NCI-H1417 (cell line): ENCODE measurements at regions not wholly inside any gene's neighbourhood (a gene's known extent, or its start where the extent isn't known, plus 50 kb on each side); places are given as distances from the start of the nearest gene placed in this dataset.

Source experiments
- DNase-seq, 3 experiments: peaks; one replicate each; lab custom pipeline; 2025; lab: John Stamatoyannopoulos, UW

DNA sequence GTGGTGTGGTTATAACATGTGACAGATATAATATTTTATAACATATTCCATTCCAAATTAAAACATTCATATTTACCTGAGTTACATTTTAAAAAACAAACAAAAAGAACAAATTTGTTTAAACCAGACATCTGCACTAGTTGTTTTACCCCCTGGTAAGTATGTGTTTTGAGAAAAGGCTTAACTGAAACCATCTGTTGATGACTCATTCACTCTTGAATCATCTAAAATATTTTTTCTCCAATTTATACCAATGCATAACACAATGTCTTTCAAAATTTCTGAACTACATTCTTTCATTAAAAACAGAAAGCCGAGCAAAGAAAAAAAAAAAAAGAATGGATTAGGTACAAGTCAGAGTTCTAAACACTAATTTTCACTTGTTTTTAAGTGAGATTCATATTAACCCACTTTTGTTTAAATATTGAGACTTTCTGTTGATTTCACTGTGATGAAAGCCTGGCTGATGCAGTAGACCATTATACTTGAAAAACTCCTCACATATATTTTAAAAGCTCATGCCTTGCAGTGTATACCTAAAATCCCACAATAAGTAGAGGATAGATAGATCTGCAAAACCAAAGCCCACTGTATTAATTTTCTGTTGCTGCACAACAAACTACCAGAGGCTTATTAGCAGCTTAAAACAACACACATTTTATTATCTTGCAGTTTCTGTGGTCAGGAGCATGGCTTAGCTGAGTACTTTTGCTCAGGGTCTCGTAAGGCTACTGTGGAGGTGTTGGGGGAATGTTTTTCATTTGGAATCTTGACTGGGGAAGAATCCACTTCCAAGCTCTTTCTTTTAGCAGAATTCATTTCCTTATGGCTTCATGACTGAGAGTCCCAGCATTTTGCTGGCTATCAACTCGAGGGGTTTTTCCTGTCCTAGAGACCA, 221.5 kb downstream of the PCDH18 start:
- DNase-seq: no peak

GRCh38 chr4:137310166-137310565, 222.1 kb downstream of the PCDH18 start:
- no peak for DNase-seq

DNA sequence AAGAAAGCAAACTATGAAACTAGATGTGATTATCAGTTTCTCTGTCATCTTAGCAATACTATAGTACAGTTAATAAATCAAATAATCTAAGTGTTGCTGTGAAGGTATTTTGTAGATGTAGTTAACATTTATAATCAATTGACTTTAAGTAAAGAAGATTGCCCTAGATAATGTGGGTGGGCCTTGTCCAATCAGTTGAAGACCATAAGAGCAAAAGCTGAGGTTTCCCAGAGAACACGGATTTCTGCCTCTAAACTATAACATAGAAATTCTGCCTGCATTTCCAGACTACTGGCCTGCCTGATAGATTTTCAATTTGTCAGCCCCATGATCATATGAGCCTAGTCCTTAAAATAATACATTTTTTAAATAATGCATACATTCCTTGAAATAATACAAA, 222.9 kb downstream of the PCDH18 start:
- no peak for DNase-seq

- DNase-seq: no peak
These were observed 224.5 kb downstream of the PCDH18 start for GRCh38 chr4:137307806-137308205.

DNA sequence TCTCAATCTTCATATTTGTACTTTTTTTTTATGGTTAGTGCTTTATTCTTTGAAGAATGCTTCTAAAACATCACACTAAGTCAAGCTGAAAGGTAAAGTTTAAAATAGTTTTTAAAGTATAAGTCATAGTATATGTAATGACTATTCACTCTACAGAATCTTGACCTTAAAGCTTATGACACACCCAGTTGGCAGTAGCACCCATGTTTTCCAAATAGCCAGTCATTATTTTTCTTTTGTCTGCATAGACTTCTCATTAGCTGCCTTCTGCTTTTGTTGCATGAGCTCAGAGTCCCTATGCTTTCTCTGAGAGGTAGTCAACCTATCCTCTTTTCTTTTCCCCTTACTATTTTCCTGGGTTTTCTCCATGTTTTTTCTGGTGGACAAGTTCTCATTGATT, 231.5 kb downstream of the PCDH18 start:
- no peak for DNase-seq

DNA sequence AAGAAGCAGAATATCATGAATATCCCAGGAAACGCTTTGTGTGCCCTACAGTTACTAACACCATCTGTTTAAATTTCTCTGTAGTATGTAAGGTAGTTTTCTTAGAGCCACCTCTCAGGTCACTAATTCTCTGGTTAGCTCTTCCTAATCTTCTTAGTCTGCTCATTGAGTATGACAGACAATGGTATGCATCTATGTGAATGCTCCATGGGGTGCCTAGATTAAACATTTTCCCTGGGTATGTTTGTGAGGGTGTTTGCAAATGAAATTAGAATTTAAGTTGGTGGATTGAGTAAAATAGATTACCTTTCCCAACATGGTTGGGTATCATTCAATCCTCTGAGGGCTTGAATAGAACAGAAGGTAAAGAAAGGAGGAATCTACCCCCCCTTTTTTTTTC, 233.0 kb downstream of the PCDH18 start:
- DNase-seq: no peak

GRCh38 chr4:137293281-137293680, 239.0 kb downstream of the PCDH18 start:
- no peak for DNase-seq

- DNase-seq: peak in 1 of 3 experiments; percentile 24
These were observed 248.6 kb downstream of the PCDH18 start for GRCh38 chr4:137283737-137284136.

DNA sequence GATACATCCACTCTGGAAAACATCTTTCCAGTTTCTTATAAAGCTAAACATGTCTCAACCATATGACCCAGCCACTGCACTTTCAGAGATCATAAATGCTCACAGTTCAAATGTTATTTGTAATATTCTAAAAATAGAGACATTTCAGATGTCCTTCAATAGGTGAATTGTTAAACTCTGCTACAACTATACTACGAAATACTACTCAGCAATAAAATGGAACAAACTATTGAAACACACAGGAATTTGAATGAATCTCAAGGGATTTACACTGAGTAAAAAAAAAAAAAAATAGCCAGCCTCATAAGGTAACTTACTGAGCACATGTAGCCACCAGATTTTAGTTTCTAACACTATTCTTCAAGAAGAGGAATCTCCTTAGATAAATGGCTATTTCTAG, 253.9 kb downstream of the PCDH18 start:
- DNase-seq: no peak

DNA sequence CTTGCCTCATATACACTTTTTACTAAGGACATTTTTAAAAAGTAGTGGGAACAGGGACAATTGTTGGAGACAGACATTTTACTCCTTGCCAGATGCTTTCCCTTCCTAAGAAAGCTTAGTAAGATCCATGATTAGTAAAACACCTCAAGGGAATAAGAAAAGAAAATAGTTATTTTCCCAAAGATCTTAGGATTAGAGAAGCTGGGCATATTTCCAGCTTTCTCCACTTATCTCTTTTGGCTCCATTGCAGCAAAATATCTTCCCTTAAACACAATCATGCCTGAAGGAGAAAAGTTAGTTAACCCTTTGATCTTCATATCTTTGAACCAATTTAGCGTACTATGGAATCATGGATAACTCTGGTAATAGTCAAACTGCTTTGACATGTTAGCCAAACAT, 257.9 kb downstream of the PCDH18 start:
- no peak for DNase-seq

- no peak for DNase-seq
These were observed 265.3 kb downstream of the PCDH18 start for GRCh38 chr4:137267024-137267423.

GRCh38 chr4:137266511-137266910, 265.8 kb downstream of the PCDH18 start:
- DNase-seq: no peak

- no peak for DNase-seq
These were observed 269.1 kb downstream of the PCDH18 start for GRCh38 chr4:137263206-137263605.

- DNase-seq: no peak
These were observed 278.3 kb downstream of the PCDH18 start for GRCh38 chr4:137253949-137254348.

DNA sequence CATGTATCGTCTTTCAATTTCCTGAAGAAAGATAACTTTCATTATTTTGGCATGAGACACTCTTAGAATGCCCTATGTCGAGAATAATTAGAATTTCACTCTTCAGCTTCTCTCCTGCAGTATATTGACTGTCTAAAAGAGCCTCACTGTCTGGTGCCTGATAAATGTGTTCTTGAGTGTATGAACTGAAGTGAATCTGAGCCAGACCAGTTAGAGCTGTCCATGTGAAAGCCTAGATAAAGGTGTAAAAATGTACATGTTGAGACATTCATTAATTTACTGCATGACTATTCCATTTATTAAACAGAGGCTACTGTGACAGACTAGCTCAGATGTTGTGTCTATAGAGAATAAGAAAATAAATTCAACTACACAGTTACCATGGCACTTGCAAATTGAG, 283.2 kb downstream of the PCDH18 start:
- no peak for DNase-seq

DNA sequence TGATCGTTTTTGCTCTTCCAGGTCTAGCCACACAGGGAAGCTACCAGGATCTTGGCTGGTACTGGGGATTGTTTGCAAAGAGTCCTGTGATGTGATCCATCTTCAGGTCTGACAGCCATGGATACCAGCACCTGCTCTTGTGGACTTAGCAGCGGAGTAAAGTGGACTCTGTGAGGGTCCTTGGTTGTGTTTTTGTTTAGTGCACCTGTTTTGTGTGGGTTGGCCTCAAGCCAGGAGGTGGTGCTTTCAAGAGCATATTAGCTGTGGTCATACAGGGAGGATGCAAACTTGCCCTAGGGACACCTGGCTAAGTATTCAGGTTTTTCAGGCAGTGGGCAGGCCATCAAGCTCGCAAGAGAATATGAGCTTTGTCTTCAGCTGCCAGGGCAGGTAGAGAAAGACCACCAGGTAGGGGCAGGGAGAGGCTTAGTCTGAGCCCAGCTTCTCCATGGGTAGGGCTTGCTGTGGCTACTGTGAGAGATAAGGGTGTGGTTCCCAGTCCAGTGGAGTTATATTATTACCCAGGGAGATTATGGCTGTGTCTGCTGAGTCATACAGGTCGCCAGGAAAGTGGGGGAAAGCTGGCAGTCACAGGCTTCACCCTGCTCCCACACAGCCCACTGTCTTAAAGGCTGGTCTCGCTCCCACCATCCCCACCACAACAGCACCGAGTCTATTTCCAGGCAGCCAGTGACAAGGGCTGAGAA, 293.7 kb downstream of the PCDH18 start:
- peak; percentile 53 to 96 (median 78) for DNase-seq

- peak in 1 of 3 experiments; percentile 26 for DNase-seq
These were observed 305.4 kb downstream of the PCDH18 start for GRCh38 chr4:137226900-137227299.

DNA sequence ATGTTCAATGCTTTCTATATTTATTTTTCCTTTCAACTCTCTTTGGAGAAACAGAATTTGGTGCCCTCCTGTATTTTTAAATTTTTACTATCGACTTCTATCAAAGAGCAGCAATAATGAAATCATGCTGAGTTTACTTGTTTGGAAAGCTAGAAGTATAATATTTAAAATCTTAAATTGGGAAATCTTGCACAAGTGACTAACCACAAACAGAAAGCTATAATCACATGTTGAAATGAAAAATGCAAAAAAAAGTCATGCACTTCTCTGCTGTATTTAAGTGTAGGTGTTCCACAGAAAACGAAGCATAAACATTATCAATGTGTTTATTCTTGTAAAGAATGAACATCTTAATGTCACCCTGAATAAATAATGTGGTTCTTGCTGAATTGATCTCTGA, 306.1 kb downstream of the PCDH18 start:
- DNase-seq: no peak

GRCh38 chr4:137213372-137214173, 318.7 kb downstream of the PCDH18 start:
- no peak for DNase-seq

- DNase-seq: no peak
These were observed 319.7 kb downstream of the PCDH18 start for GRCh38 chr4:137212601-137213000.

- DNase-seq: no peak
These were observed 323.1 kb downstream of the PCDH18 start for GRCh38 chr4:137209240-137209639.

GRCh38 chr4:137206781-137207180, 325.5 kb downstream of the PCDH18 start:
- no peak for DNase-seq
